ENCODE measurements at regions not wholly inside any gene's neighbourhood (a gene's known extent, or its start where the extent isn't known, plus 50 kb on each side); places are given as distances from the start of the nearest gene placed in this dataset.

- TF ChIP-seq CTCF (IDR thresholded peaks at IDR 0.05), result no peak
- TF ChIP-seq ZFX (IDR thresholded peaks at IDR 0.05; ENCODE audit: borderline replicate concordance), result no peak
Observed at GRCh38 chr2:217727801-217728200, 275.0 kb downstream of the TNS1 start.
